ENCODE measurements at regions not wholly inside any gene's neighbourhood (a gene's known extent, or its start where the extent isn't known, plus 50 kb on each side); places are given as distances from the start of the nearest gene placed in this dataset.
"Not testable (repeated sequence)": the region's sequence is repeated elsewhere in the genome, so short reads cannot be mapped to it uniquely, and the experiment has no call there.

GRCh38 chrX:129310000-129310399 is 213.3 kb downstream of the SMARCA1 start:
- intact Hi-C loops (cut with DNase I): no loop called here
- H3K27me3 ChIP-seq: peaks cover 0 to 3% (median 0%) of the 10 kb centered on the region in 9 donors
- H3K27ac ChIP-seq: no peak overlapping the region
- DNase-seq: no peak
- H3K4me3 ChIP-seq: no peak overlapping the region
- no peaks in the 10 kb centered on the region for H3K36me3 ChIP-seq
- WGBS, 4 donors: 38 to 62% (median 53%) methylated on average over 2 of the region's 2 CpGs
- no peak for ATAC-seq
- no peaks in the 10 kb centered on the region for H3K4me1 ChIP-seq
- TF ChIP-seq POLR2A (IDR thresholded peaks at IDR 0.05) (no peak), CTCF (IDR thresholded peaks at IDR 0.05) (no peak)
- peaks cover 0 to 4% (median 0%) of the 10 kb centered on the region in 12 donors for H3K9me3 ChIP-seq

GRCh38 chrX:129262912-129263311 is 260.4 kb downstream of the SMARCA1 start:
- no peak overlapping the region for H3K27ac ChIP-seq
- peaks cover 0 to 3% (median 0%) of the 10 kb centered on the region in 12 donors for H3K9me3 ChIP-seq
- WGBS, 4 donors: 44 to 71% (median 63%) methylated on average over 4 of the region's 4 CpGs
- DNase-seq (no peak), ATAC-seq (no peak)
- intact Hi-C loops (cut with DNase I): no loop called here
- no peaks in the 10 kb centered on the region for H3K4me1 ChIP-seq
- no peaks in the 10 kb centered on the region for H3K36me3 ChIP-seq
- no peak overlapping the region for H3K4me3 ChIP-seq
- no peaks in the 10 kb centered on the region for H3K27me3 ChIP-seq
- TF ChIP-seq CTCF (IDR thresholded peaks at IDR 0.05): no peak
- TF ChIP-seq POLR2A (IDR thresholded peaks at IDR 0.05): no peak

- H3K9me3 ChIP-seq; H3K36me3 ChIP-seq; H3K27ac ChIP-seq; DNase-seq; H3K4me3 ChIP-seq; H3K4me1 ChIP-seq; intact Hi-C loops (cut with DNase I); H3K27me3 ChIP-seq; ATAC-seq: not testable (repeated sequence)
- 50 to 90% (median 72%) methylated on average over 5 of the region's 5 CpGs for WGBS, 4 donors
These were observed 267.8 kb downstream of the SMARCA1 start for GRCh38 chrX:129255516-129255915.

GRCh38 chrX:129249563-129249962 is 273.7 kb downstream of the SMARCA1 start:
- Histone ChIP-seq H3K27ac (no peak overlapping the region), H3K4me3 (no peak overlapping the region), H3K4me1 (no peaks in the 10 kb centered on the region), H3K27me3 (no peaks in the 10 kb centered on the region), H3K9me3 (no peaks in the 10 kb centered on the region), H3K36me3 (no peaks in the 10 kb centered on the region)
- ATAC-seq (no peak), DNase-seq (no peak)
- 52 to 79% (median 69%) methylated on average over 3 of the region's 3 CpGs for WGBS, 4 donors
- intact Hi-C loops (cut with DNase I): no loop called here
- TF ChIP-seq POLR2A (IDR thresholded peaks at IDR 0.05) (no peak), CTCF (IDR thresholded peaks at IDR 0.05) (no peak)

- H3K36me3 ChIP-seq: no peaks in the 10 kb centered on the region
- no peaks in the 10 kb centered on the region for H3K27me3 ChIP-seq
- no peak overlapping the region for H3K27ac ChIP-seq
- WGBS, 4 donors: 19 to 34% (median 27%) methylated on average over 3 of the region's 3 CpGs
- no peaks in the 10 kb centered on the region for H3K9me3 ChIP-seq
- no peaks in the 10 kb centered on the region for H3K4me1 ChIP-seq
- DNase-seq (no peak), ATAC-seq (no peak)
- no peak for TF ChIP-seq POLR2A (IDR thresholded peaks at IDR 0.05)
- no peak for TF ChIP-seq CTCF (IDR thresholded peaks at IDR 0.05)
- intact Hi-C loops (cut with DNase I): no loop called here
- no peak overlapping the region for H3K4me3 ChIP-seq
These were observed 275.6 kb downstream of the SMARCA1 start for GRCh38 chrX:129247642-129248041.

All from heart left ventricle (tissue), 16 donors.